Muscle of back (tissue), 3 donors: ENCODE measurements at regions not wholly inside any gene's neighbourhood (a gene's known extent, or its start where the extent isn't known, plus 50 kb on each side); places are given as distances from the start of the nearest gene placed in this dataset.
A peak's percentile ranks its signal among the peaks of the same experiment; 100 is the strongest.

ENCODE experiments used
- DNase-seq, 3 donors: peaks; one replicate each; pipeline versions ENCODE4 v3.0.0 to v3.0.0-alpha.2; 2013

DNA sequence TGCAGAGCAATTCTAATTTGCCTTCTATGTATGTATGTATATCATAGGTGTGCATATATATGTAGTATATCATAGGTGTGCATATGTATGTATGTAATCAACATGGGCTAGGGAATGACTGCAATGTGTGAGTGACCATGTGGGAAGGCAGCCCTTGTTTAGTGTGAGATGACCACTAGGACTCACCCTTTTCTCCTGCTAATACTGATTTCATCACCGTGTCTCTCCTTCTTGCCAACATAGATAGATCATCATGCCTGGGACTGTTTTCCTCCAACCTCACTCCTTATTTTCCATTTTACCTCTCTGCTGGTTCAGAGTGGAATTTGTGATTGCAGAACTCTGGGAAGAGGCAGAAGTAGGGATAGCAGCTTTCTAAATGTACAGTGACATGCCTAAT, 63.6 kb upstream of the SFRP2 start:
- no peak for DNase-seq

DNA sequence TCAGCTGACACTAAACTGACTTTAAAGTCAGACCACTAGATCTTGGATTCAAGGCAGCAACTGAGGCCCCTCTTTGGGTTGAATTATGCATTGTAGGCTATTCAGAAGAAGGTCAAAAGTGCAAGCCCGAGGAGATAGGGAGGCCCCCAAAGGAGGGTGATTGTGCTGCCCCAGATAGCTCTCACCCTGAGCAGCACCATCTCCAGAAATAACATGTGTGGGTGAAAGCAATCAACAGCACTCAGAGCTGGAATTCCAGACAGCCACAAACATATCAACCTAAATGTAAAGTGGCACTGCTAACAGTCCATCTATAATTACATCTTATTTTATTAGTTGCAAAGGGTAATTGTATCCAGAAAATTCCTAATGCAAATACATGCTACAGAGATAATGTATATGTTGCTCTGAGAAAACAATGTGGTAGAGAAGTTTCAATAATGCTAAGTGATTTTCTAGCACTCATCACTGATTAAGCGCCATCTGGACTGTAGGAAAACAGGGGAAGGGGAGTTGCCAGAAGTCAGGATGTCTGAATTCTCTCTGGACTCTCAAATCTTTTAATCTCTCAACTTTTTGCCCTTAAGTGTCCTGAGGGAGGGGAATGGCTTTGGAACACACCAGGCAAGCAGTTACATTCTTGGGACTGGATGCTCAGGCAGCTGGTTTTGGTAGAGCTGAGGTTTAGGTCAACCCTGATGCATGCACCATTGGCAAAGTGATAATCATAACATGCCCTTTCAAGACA, 61.8 kb upstream of the SFRP2 start:
- peak in 1 of 3 donors; percentile 6 for DNase-seq

DNA sequence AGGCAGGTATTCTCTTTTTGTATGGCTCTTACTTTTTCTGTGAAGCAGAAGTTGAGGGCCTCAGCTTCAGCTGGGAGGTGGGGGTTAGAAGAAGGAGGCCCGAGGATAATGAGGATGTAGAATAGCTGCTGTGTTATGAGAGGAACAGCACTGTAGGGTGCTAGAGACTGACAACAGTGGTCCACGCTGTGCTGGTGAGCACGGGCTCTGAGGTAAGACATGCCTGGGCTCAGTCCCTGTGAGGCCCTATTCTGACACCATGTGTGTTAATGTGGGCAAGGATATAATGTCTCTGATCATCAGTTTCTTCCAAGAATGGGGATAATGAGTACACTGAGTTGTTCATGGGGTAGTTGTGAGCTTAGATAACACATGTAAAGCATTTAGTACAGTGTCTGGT, 55.3 kb upstream of the SFRP2 start:
- DNase-seq = no peak
